Gastrocnemius medialis (tissue), 4 donors: ENCODE measurements at regions not wholly inside any gene's neighbourhood (a gene's known extent, or its start where the extent isn't known, plus 50 kb on each side); places are given as distances from the start of the nearest gene placed in this dataset.

Source experiments
- ATAC-seq, 2 donors: fragments of 150-250 bp; one replicate each; pipeline ENCODE4 v1.9.1; 2016
- DNase-seq, 2 donors: peaks; one replicate each; pipeline ENCODE4 v3.0.0-alpha.2; 2019
- H3K27ac ChIP-seq, 4 donors: fragments of 200-600 bp; sonication (generic); 1 replicate in 1 of 4; 2 replicates in 3 of 4; pipeline ENCODE4 v1.5.1; 2016 to 2018; ENCODE audit warnings: mild to moderate bottlenecking in 2 of 4, moderate library complexity in 1 of 4
- H3K27me3 ChIP-seq, 3 donors: fragments of 200-600 bp; sonication (generic) in 2 of 3; 1 replicate in 1 of 3; 2 replicates in 2 of 3; pipeline versions ENCODE4 v1.5.1 to v1.6.0; 2016 to 2019; ENCODE audit warnings: mild to moderate bottlenecking in 1 of 3, moderate library complexity in 1 of 3
- H3K36me3 ChIP-seq, 2 donors: fragments of 200-600 bp; sonication (generic) in 1 of 2; one replicate each; pipeline ENCODE4 v1.5.1; 2017 to 2018
- H3K4me1 ChIP-seq, 2 donors: fragments of 200-600 bp; sonication (generic) in 1 of 2; one replicate each; pipeline ENCODE4 v1.5.1; 2016 to 2017; ENCODE audit warnings: mild to moderate bottlenecking in 2 of 2
- H3K4me3 ChIP-seq, 4 donors: fragments of 200-600 bp; sonication (generic) in 3 of 4; 1 replicate in 1 of 4; 2 replicates in 3 of 4; pipeline ENCODE4 v1.5.1; 2016 to 2019; ENCODE audit warnings: mild to moderate bottlenecking in 2 of 4
- H3K9me3 ChIP-seq, 3 donors: fragments of 200-600 bp; sonication (generic) in 2 of 3; 1 replicate in 1 of 3; 2 replicates in 2 of 3; pipeline ENCODE4 v1.5.1; 2016 to 2019
- CTCF ChIP-seq, 5 experiments: fragments of 450-650 bp in 3 of 5; fragments of 200-600 bp in 2 of 5; sonication (generic) in 2 of 5; IDR thresholded peaks in 4 of 5; conservative IDR thresholded peaks in 1 of 5; 1 replicate in 4 of 5; 2 replicates in 1 of 5; pipeline ENCODE4 v1.5.1; 2016 to 2019; ENCODE audit warnings: antibody characterized with exemption in 5 of 5, mild to moderate bottlenecking in 3 of 5, moderate library complexity in 3 of 5
- POLR2A ChIP-seq, 2 donors: fragments of 450-650 bp; IDR thresholded peaks; one replicate each; pipeline ENCODE4 v1.6.1; 2017; ENCODE audit warnings: antibody characterized with exemption in 2 of 2, mild to moderate bottlenecking in 2 of 2, moderate library complexity in 2 of 2
- in situ Hi-C, 4 donors: fragments of 200-750 bp; cut with MboI; loops; one replicate each; pipeline versions ENCODE4 v1.15.0 to v1.8.0; 2017; ENCODE audit warnings: low sequenced_read_pairs in 4 of 4
- intact Hi-C: fragments of 100-400 bp; cut with DNase I; formaldehyde crosslinking; loops from one replicate; pipeline ENCODE4 v1.15.1; 2023; ENCODE audit warnings: low total_unique reads

GRCh38 chr9:115396071-115396529 lies 278.1 kb upstream of the TNC start:
- in situ Hi-C loops = no loop called here
- H3K36me3 ChIP-seq = no peaks in the 10 kb centered on the region
- H3K4me1 ChIP-seq = peaks cover 0 to 5% of the 10 kb centered on the region in 2 donors

GRCh38 chr9:115397591-115398312 lies 279.8 kb upstream of the TNC start:
- ATAC-seq (no peak), DNase-seq (no peak)
- Histone ChIP-seq H3K9me3 (no peaks in the 10 kb centered on the region), H3K4me3 (no peak overlapping the region), H3K4me1 (peaks cover 0 to 5% of the 10 kb centered on the region in 2 donors), H3K27me3 (no peaks in the 10 kb centered on the region), H3K27ac (no peak overlapping the region), H3K36me3 (no peaks in the 10 kb centered on the region)
- intact Hi-C loops = no loop called here
- in situ Hi-C loops = no loop called here
- TF ChIP-seq CTCF (IDR thresholded peaks at IDR 0.05 in 4 of 5, conservative IDR thresholded peaks at IDR 0.05 in 1 of 5) = no peak
- no peak for TF ChIP-seq POLR2A (IDR thresholded peaks at IDR 0.05)

More at GRCh38 chr9:115396071-115396529, 278.1 kb upstream of the TNC start:
- no peaks in the 10 kb centered on the region for H3K27me3 ChIP-seq
- ATAC-seq (no peak), DNase-seq (no peak)
- no peak for TF ChIP-seq CTCF (IDR thresholded peaks at IDR 0.05 in 4 of 5, conservative IDR thresholded peaks at IDR 0.05 in 1 of 5)
- no peak for TF ChIP-seq POLR2A (IDR thresholded peaks at IDR 0.05)
- no peaks in the 10 kb centered on the region for H3K9me3 ChIP-seq
- no peak overlapping the region for H3K4me3 ChIP-seq
- intact Hi-C loops = no loop called here
- no peak overlapping the region for H3K27ac ChIP-seq

- TF ChIP-seq CTCF (IDR thresholded peaks at IDR 0.05 in 4 of 5, conservative IDR thresholded peaks at IDR 0.05 in 1 of 5) (no peak), POLR2A (IDR thresholded peaks at IDR 0.05) (no peak)
- DNase-seq = no peak
- Histone ChIP-seq H3K4me3 (no peak overlapping the region), H3K4me1 (peaks cover 0 to 5% of the 10 kb centered on the region in 2 donors), H3K27me3 (no peaks in the 10 kb centered on the region), H3K27ac (no peak overlapping the region), H3K9me3 (no peaks in the 10 kb centered on the region), H3K36me3 (no peaks in the 10 kb centered on the region)
- in situ Hi-C loops = no loop called here
- no peak for ATAC-seq
- intact Hi-C loops = no loop called here
Observed at GRCh38 chr9:115398313-115398650, 280.3 kb upstream of the TNC start.

- intact Hi-C loops (no loop called here), in situ Hi-C loops (no loop called here)
- Histone ChIP-seq H3K4me3 (no peak overlapping the region), H3K4me1 (peaks cover 0 to 5% of the 10 kb centered on the region in 2 donors), H3K27ac (no peak overlapping the region), H3K9me3 (no peaks in the 10 kb centered on the region), H3K27me3 (no peaks in the 10 kb centered on the region), H3K36me3 (no peaks in the 10 kb centered on the region)
- TF ChIP-seq POLR2A (IDR thresholded peaks at IDR 0.05) (no peak), CTCF (IDR thresholded peaks at IDR 0.05 in 4 of 5, conservative IDR thresholded peaks at IDR 0.05 in 1 of 5) (no peak)
- ATAC-seq (no peak), DNase-seq (no peak)
Observed at GRCh38 chr9:115398996-115399395, 281.0 kb upstream of the TNC start.

GRCh38 chr9:115400796-115401195 lies 282.8 kb upstream of the TNC start:
- H3K36me3 ChIP-seq = no peaks in the 10 kb centered on the region
- DNase-seq (no peak), ATAC-seq (no peak)
- TF ChIP-seq POLR2A (IDR thresholded peaks at IDR 0.05) = no peak
- no peak for TF ChIP-seq CTCF (IDR thresholded peaks at IDR 0.05 in 4 of 5, conservative IDR thresholded peaks at IDR 0.05 in 1 of 5)
- H3K27me3 ChIP-seq = no peaks in the 10 kb centered on the region
- intact Hi-C loops (no loop called here), in situ Hi-C loops (no loop called here)
- H3K9me3 ChIP-seq = no peaks in the 10 kb centered on the region
- no peak overlapping the region for H3K27ac ChIP-seq
- H3K4me1 ChIP-seq = peaks cover 0 to 1% of the 10 kb centered on the region in 2 donors
- no peak overlapping the region for H3K4me3 ChIP-seq
